ENCODE measurements at regions not wholly inside any gene's neighbourhood (a gene's known extent, or its start where the extent isn't known, plus 50 kb on each side); places are given as distances from the start of the nearest gene placed in this dataset.
"Not testable (repeated sequence)": the region's sequence is repeated elsewhere in the genome, so short reads cannot be mapped to it uniquely, and the experiment has no call there.

DNA sequence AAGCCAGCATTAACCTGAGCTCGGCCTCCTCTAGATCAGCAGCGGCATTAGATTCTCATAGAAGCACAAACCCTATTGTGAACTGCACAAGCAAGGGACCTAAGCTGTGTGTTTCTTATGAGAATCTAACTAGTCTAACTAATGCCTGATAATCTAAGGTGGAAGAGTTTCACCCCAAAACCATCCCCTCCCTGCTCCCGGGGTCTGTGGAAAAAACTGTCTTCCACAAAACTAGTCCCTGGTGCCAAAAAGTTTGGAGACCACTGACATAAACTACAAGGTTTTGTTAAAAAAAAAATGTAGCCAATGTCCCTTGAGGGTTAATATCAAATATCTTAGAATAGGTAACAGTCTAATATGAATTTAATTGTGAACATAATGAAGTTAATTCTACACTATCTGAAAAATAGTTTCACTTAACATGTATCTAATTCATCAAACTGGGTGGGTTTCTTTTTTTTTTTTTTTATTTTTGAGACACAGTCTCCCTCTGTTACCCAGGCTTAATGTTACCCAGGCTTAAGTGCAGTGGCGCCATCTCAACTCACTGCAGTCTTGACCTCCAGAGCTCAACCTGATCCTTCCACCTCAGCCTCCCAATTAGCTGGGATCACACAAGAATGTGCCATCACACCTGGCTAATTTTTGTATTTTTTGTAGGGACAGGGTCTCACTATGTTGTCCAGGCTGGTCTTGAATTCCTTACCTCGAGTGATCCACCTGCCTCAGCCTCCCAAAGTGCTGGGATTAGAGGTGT, 4752.2 kb upstream of the OR11H1 start:
- intact Hi-C loops (cut with DNase I); DNase-seq; H3K4me3 ChIP-seq; H3K27ac ChIP-seq; H3K4me1 ChIP-seq; H3K36me3 ChIP-seq; H3K27me3 ChIP-seq (ENCODE audit: low read depth): not testable (repeated sequence)
- ATAC-seq, result peak in 1 of 2 donors; percentile 3
- peaks cover 12% of the 10 kb centered on the region for H3K9me3 ChIP-seq

DNA sequence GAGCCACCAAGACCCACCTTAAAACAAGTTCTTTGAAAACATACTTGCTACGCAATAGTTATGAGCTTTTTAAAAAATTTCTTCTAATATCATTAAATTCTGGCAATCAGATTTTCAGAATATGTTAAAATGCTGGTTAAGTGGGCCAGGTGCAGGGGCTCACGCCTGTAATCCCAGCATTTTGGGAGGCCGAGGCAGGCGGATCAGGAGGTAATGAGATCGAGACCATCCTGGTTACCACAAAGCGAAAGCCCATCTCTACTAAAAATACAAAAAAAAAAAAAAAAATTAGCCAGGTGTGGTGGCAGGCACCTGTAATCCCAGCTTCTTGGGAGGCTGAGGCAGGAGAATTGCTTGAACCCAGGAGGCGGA, 4751.6 kb upstream of the OR11H1 start:
- H3K9me3 ChIP-seq, result peaks cover 12% of the 10 kb centered on the region
- H3K4me3 ChIP-seq; intact Hi-C loops (cut with DNase I): not testable (repeated sequence)

DNA sequence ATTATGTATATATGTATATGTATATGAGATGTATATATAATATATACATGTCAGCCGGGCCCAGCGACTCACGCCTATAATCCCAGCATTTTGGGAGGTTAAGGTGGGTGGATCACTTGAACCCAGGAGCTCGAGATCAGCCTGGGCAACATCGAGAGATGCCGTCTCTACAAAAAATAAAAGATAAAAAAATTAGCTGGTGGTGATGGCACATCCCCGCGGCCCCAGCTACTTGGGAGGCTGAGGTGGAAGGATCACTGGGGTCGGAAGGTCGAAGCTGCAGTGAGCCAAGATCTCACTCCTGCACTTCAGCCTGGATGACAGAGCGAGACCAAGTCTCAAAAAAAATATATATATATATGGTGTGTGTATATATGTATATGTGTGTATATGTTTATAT, 4750.3 kb upstream of the OR11H1 start:
- DNase-seq; H3K4me3 ChIP-seq; intact Hi-C loops (cut with DNase I); H3K36me3 ChIP-seq; H3K4me1 ChIP-seq; H3K27me3 ChIP-seq (ENCODE audit: low read depth); ATAC-seq; H3K27ac ChIP-seq: not testable (repeated sequence)
- peaks cover 11% of the 10 kb centered on the region for H3K9me3 ChIP-seq

More for the DNA sequence above, 4751.6 kb upstream of the OR11H1 start:
- H3K27me3 ChIP-seq (ENCODE audit: low read depth); H3K36me3 ChIP-seq; H3K27ac ChIP-seq; H3K4me1 ChIP-seq; DNase-seq; ATAC-seq: not testable (repeated sequence)

DNA sequence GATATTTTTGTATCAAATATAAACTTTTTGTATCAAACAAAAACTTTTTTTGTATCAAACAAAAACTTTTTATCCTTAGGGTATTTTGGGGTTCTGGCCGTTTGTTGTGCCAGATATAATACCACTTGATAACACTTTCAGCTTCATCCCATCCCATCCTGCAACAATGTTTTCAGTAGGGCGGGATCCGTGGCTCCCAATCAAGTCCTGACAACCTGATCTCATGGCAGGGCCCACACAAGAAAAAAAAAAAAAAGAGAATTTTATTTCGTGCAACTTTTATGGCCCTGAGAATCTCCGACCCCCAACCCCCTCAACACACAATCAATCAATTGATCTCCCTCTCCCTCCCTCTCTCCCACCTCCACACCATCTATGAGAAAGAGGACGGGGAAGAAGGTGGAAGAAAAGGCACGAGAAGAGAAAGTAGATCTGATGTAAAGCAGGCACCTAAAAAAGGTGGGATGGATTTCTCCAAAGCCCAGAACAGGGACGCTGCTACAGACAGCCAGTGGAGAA, 4749.6 kb upstream of the OR11H1 start:
- Histone ChIP-seq H3K27ac (no peak overlapping the region), H3K4me1 (no peaks in the 10 kb centered on the region), H3K9me3 (peaks cover 8% of the 10 kb centered on the region), H3K4me3 (no peak overlapping the region), H3K36me3 (no peaks in the 10 kb centered on the region), H3K27me3 (ENCODE audit: low read depth) (no peaks in the 10 kb centered on the region)
- no peak for ATAC-seq
- DNase-seq, result no peak
- intact Hi-C loops (cut with DNase I), result no loop called here
- TF ChIP-seq, protein P1, sequence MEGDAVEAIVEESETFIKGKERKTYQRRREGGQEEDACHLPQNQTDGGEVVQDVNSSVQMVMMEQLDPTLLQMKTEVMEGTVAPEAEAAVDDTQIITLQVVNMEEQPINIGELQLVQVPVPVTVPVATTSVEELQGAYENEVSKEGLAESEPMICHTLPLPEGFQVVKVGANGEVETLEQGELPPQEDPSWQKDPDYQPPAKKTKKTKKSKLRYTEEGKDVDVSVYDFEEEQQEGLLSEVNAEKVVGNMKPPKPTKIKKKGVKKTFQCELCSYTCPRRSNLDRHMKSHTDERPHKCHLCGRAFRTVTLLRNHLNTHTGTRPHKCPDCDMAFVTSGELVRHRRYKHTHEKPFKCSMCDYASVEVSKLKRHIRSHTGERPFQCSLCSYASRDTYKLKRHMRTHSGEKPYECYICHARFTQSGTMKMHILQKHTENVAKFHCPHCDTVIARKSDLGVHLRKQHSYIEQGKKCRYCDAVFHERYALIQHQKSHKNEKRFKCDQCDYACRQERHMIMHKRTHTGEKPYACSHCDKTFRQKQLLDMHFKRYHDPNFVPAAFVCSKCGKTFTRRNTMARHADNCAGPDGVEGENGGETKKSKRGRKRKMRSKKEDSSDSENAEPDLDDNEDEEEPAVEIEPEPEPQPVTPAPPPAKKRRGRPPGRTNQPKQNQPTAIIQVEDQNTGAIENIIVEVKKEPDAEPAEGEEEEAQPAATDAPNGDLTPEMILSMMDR (IDR thresholded peaks at IDR 0.05), result no peak

DNA sequence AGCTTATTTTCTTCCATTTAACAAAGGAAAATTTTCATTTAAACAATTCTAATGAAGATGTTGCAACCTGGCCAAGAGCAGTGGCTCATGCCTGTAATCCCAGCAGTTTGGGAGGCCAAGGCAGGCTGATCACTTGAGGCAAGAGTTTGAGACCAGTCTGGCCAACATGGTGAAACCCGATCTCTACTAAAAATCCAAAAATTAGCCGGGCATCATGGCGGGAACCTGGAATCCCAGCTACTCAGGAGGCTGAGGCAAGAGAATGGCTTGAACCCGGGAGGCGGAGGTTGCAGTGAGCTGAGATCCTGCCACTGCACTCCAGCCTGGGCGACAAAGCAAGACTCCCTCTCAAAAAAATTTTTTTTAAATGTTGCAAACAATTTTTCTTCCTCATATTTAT, 4748.8 kb upstream of the OR11H1 start:
- H3K27me3 ChIP-seq (ENCODE audit: low read depth); H3K27ac ChIP-seq; H3K4me1 ChIP-seq; H3K9me3 ChIP-seq; ATAC-seq; H3K4me3 ChIP-seq; DNase-seq; intact Hi-C loops (cut with DNase I); H3K36me3 ChIP-seq: not testable (repeated sequence)

DNA sequence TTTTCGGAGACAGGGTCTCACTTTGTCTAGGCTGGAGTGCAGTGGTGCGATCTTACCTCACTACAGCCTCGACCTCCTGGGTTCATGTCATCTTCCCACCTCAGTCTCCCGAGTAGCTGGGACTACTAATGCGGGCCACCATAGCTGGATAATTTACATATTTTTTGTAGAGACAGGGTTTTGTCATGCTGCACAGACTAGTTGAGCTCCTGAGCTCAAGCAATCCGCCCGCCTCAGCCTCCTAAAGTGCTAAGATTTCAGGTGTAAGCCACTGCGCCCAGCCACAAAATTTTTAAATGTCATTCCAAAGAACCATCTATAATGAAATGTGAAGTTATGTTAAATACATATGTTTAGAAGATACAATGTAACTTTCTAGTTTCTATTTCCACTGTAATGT, 4747.7 kb upstream of the OR11H1 start:
- H3K4me3 ChIP-seq, result no peak overlapping the region
- intact Hi-C loops (cut with DNase I), result no loop called here
- ATAC-seq (peak; percentile 8 to 20), DNase-seq (no peak)
- TF ChIP-seq, protein P1 (IDR thresholded peaks at IDR 0.05), result no peak
- no peak overlapping the region for H3K27ac ChIP-seq
- peaks cover 7% of the 10 kb centered on the region for H3K9me3 ChIP-seq
- no peaks in the 10 kb centered on the region for H3K36me3 ChIP-seq
- no peaks in the 10 kb centered on the region for H3K27me3 ChIP-seq (ENCODE audit: low read depth)
- no peaks in the 10 kb centered on the region for H3K4me1 ChIP-seq

DNA sequence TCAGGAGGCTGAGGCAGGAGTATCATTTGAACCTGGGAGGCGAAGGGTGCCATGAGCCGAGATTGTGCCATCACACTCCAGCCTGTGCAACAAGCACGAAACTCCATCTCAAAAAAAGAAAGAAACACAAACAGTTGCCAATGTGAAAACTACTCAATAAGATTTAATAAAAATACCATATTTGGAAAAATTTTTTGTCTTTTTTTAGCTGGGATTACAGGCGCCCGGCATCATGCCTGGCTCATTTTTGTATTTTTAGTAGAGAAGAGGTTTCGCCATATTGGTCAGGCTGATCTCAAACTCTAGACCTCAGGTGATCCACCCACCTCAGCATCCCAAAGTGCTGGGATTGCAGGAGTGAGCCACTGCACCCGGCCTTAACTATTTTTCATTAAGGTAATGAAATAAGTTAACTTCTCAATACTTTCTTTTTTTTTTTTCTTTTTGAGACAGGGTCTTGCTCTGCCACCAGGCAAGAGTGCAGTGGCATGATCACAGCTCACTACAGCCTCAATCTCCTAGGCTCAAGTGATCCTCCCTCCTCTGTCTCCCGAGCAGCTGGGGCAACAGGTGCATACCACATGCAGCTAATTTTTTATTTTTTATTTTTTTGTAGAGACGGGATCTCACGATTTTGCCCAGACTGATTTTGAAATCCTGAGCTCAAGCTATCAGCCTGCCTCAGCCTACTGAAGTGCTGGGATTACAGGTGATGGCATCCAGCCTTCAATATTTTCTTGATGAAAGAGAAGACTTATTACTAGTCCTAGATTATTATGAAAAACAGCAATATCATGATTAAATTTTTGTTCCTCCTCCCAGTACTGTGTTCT, 4746.2 kb upstream of the OR11H1 start:
- Histone ChIP-seq H3K36me3 (no peaks in the 10 kb centered on the region), H3K4me1 (no peaks in the 10 kb centered on the region), H3K27me3 (ENCODE audit: low read depth) (no peaks in the 10 kb centered on the region), H3K27ac (no peak overlapping the region), H3K4me3 (no peak overlapping the region), H3K9me3 (peaks cover 7% of the 10 kb centered on the region)
- ATAC-seq (no peak), DNase-seq (no peak)
- intact Hi-C loops (cut with DNase I), result no loop called here
- TF ChIP-seq, protein P1 (IDR thresholded peaks at IDR 0.05), result no peak

Data from lower lobe of right lung (tissue), 2 donors.